Thyroid gland (tissue), 4 donors: ENCODE measurements at regions not wholly inside any gene's neighbourhood (a gene's known extent, or its start where the extent isn't known, plus 50 kb on each side); places are given as distances from the start of the nearest gene placed in this dataset.

Experiments used
- POLR2A ChIP-seq, 2 donors: fragments of 450-650 bp; IDR thresholded peaks; one replicate each; pipeline ENCODE4 v1.6.1; 2017; ENCODE audit warnings: antibody characterized with exemption in 2 of 2, mild to moderate bottlenecking in 2 of 2, moderate library complexity in 1 of 2
- TF ChIP-seq, protein P1 (sequence below), 6 experiments: fragments of 200-600 bp in 3 of 6; fragments of 450-650 bp in 3 of 6; sonication (generic) in 3 of 6; IDR thresholded peaks; one replicate each; pipeline ENCODE4 v1.5.1; 2016 to 2019; ENCODE audit warnings: antibody characterized with exemption in 6 of 6, mild to moderate bottlenecking in 2 of 6, inconsistent platforms in 1 of 6, moderate library complexity in 1 of 6

DNA sequence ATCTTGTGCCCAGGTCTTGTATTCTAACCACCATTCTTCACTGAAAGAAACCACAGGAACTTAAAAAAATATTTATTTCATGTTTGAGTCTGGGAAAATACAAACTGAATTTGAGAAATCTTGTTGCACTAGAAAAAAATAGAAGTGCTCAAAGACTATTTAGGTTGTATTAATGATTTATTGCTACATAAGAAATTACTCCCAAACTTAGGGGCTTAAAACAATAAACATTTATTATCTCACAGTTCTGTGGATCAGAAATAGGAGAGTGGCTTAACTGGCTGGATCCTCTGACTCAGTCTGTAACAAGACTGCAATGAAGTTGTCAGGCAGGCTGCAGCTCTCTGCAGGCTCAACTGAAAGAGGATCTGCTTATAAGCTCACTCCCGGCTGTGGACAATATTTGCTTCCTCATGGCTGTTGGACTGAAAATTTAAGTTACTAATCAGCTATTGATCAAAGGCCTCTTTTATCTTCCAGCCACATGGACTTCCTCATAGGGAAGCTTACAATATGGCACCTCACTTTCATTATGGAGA, 295.4 kb upstream of the FAM241A start:
- TF ChIP-seq, protein P1, sequence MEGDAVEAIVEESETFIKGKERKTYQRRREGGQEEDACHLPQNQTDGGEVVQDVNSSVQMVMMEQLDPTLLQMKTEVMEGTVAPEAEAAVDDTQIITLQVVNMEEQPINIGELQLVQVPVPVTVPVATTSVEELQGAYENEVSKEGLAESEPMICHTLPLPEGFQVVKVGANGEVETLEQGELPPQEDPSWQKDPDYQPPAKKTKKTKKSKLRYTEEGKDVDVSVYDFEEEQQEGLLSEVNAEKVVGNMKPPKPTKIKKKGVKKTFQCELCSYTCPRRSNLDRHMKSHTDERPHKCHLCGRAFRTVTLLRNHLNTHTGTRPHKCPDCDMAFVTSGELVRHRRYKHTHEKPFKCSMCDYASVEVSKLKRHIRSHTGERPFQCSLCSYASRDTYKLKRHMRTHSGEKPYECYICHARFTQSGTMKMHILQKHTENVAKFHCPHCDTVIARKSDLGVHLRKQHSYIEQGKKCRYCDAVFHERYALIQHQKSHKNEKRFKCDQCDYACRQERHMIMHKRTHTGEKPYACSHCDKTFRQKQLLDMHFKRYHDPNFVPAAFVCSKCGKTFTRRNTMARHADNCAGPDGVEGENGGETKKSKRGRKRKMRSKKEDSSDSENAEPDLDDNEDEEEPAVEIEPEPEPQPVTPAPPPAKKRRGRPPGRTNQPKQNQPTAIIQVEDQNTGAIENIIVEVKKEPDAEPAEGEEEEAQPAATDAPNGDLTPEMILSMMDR (IDR thresholded peaks at IDR 0.05) = no peak
- TF ChIP-seq POLR2A (IDR thresholded peaks at IDR 0.05) = no peak
